GM10266 (cell line): ENCODE measurements at regions not wholly inside any gene's neighbourhood (a gene's known extent, or its start where the extent isn't known, plus 50 kb on each side); places are given as distances from the start of the nearest gene placed in this dataset.

ENCODE experiments used
- DNase-seq: peaks from one replicate; pipeline ENCODE4 v3.0.0; 2012; ENCODE audit errors: extremely low spot score
- CTCF ChIP-seq: IDR thresholded peaks from 2 replicates; pipeline ENCODE4 v1.5.1; 2012; ENCODE audit warnings: mild to moderate bottlenecking, low read depth; ENCODE audit not compliant: control insufficient read depth, insufficient read depth; ENCODE audit errors: missing control alignments

- TF ChIP-seq CTCF = no peak
- no peak for DNase-seq
These were observed 311.3 kb upstream of the CNR1 start for GRCh38 chr6:88477413-88477812.

- TF ChIP-seq CTCF = no peak
- DNase-seq = no peak
These were observed 310.2 kb upstream of the CNR1 start for GRCh38 chr6:88476388-88476787.

GRCh38 chr6:88474720-88475119, 308.6 kb upstream of the CNR1 start:
- TF ChIP-seq CTCF = no peak
- DNase-seq = no peak

GRCh38 chr6:88473589-88473988, 307.4 kb upstream of the CNR1 start:
- TF ChIP-seq CTCF = no peak
- DNase-seq = no peak

- no peak for DNase-seq
- no peak for TF ChIP-seq CTCF
These were observed 306.8 kb upstream of the CNR1 start for GRCh38 chr6:88472851-88473525.

GRCh38 chr6:88459643-88460042, 293.5 kb upstream of the CNR1 start:
- TF ChIP-seq CTCF = no peak
- no peak for DNase-seq

GRCh38 chr6:88459189-88459588, 293.0 kb upstream of the CNR1 start:
- no peak for DNase-seq
- no peak for TF ChIP-seq CTCF
